ENCODE measurements at regions not wholly inside any gene's neighbourhood (a gene's known extent, or its start where the extent isn't known, plus 50 kb on each side); places are given as distances from the start of the nearest gene placed in this dataset.
"Not testable (repeated sequence)": the region's sequence is repeated elsewhere in the genome, so short reads cannot be mapped to it uniquely, and the experiment has no call there.

DNA sequence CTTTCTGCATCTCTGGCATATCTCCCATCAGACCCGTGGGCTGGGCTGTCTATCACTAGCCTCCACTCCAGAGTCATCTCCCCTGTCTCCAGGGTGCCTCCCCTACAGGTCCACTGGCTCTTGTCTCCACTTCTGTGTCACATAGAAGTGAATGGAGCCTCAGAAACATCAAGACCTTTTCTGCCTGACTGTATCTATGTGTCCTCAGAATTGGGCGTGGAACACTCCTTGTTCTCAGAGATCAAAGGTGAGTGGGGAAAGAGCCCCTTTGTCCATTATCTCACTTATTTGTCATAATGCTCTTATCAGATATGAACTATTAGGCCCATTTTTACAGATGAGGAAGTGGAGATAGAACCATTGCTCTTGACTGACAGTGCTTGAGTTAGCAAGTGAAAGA, 211.0 kb downstream of the CYRIA start:
- no peak for DNase-seq

DNA sequence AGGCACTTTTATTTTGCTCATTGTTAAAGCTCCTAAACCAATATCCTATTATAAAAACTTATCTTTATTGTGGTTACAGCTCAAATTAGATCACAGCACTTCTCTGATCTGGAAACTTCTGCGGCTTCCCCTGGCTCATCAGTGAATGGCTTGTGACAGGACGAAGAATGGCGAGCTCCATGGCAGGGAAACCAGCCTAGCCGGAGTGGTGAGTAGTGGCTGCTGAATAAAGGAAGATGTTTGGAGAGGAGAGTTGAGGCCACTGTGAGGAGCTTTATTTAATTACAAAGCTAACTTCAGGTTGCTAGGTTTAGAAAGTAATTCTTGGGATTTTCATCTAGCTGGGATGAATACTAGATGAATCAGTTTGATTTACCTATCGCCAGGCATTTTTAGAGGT, 213.5 kb downstream of the CYRIA start:
- no peak for DNase-seq

DNA sequence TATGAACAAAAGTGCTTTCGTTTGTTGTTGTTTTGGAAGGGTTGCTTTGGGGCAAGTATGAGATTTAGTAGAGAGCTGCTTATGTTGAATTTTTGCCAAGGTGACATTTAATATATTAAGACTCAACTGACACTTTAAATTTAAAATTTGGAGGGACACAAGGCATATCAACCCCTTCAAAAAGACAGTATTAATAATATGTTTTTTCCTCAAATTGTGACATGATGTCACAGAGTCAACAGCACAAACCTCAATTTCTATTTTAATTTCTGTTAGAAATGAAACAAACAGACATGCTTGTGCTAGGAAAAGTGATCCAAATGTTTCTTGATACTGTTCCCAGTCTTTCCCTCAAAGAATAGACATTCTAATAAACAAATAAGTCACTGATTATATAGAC, 218.9 kb downstream of the CYRIA start:
- DNase-seq, result no peak

DNA sequence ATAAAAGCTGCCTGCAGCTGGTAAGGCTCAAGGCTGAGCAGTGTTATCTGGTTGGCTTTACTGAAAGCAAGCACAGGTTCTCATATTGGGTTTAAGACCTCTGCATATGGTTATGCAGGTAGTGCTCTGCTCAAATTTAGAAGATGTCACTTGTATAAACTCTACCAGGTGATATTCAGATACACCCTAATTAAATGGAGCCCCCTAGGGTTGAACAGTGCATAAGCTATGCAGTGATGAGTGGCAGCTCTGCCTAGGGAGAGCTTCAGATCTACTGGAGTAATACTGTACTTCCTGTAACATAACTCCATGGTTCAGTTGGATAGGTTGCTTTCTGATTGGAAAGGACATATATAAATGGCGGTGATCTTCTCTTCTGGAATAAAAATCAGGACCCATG, 222.7 kb downstream of the CYRIA start:
- no peak for DNase-seq

DNA sequence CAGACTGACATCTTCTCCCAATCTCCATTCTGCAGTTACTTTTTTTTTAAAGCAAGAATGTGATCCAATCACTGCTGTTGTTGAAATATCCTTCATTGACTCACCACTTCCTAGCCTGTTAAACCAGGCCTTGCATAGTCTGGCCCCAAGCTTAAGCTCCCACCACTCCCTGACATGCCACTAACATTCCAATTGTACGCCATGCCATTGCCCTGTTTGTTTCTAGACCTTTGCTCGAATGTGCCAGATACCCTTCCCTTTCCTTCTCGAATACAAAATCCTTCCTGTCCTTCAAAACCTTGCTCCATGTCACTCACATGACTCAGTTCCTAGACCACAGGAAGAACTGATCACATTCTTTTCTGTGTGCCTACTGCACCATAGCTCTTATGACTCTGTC, 224.2 kb downstream of the CYRIA start:
- no peak for DNase-seq

DNA sequence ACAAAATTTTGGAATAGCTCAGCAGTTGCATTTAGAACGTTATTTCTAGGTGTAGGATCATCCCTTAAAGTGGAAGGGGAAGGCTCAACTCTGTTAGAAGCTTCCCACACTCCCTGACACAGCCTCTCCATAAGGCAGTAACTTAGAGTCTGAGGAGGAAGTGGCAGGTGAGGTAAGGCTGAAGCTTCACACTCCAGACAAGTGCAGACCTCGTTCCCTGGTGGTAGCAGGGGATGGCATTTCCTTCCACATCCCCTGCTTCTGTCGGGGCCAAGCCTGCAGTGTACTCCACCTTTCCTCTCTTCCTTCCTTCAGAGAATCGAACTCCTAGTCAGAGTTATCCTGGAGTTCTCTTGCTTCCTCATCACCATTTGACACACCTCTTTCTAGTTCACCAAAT, 224.7 kb downstream of the CYRIA start:
- no peak for DNase-seq

DNA sequence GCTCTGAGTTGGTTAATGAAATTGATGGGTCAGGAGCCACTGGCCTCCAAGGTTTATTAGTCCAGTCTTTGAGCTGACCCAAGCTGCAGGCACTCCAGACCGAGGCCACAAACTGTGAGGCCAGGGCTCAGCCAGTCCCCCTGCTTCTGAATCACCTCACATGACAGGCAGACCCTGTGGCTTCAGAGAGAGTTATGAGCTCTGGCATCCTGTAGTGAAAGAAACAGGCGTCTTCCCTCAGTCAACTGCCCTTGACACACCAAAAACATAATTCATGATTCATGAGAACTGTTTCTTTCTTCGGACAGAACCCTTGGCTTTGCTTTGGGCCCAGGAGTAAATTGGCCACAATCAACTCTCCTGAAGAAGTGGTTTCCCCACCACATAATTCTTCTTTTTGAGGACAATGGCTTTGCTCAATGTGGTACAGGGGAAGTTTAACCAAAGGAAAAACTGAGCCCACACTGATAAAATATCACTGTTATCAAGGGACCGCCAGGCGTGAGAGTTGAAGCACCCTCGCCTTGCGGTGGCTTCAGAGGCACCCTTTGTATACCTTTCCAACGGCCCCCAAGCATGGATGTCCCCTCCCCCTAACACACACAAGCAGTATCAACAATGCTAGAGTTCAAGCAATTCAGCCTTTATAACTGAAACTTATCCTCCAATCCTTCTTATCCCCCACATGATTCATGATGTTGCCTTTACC, 226.9 kb downstream of the CYRIA start:
- no peak for DNase-seq

DNA sequence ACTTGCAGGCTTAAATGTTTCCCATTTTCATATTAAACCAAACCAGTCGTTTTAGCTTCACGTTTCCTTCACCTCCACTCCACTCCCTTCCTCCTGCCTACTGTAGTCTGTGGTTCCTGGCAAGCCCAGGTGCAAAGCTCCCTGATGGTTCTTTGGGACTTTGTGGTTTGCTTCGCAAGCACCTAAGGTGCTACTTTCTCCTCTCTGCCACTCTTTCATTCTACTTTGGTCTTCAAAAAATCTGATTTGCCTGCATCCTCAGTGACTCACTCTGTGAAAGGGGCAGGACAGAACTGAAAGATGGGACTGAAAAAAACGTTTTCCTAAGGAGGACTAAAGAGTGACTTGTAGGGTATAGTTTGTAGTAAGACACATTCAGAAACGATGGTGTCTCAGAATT, 228.4 kb downstream of the CYRIA start:
- DNase-seq, result no peak

DNA sequence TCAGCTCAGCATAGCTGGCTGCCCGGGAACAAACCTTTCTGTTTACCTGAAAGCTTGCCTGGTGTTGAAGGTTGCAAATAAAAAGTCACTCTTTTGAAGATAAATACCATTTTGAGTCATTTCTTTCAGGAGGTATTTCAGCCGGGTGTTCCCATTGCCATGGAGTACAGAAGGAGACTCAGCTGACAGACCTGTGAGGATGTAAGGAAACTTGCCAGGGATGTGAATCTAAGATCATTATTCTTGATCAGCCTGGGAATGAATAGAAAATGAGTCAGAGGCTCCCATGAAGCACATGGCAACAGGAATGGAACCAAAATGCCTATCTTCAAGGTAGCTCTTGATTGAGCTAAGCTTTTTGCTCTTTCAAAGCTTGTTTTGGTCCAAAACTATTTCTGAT, 231.2 kb downstream of the CYRIA start:
- DNase-seq, result no peak

DNA sequence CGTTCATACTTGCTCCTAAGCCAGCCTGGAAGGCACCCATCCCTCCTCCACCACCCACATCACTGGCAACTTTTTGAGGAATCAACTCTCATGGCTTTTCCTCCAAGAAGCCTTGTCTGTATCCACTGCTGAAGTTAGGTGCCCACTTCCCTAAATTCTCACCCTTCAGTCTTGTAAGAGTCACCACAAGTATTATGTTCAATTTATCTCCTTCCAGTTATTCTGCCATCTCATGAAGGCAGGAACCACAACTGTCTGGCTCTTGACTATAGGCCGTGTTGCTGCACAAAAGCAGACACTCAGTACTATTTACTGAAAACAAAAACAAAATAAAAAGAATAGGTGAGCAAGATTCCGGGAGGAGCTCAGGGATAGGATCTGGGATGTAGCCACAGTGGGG, 234.8 kb downstream of the CYRIA start:
- DNase-seq, result no peak

DNA sequence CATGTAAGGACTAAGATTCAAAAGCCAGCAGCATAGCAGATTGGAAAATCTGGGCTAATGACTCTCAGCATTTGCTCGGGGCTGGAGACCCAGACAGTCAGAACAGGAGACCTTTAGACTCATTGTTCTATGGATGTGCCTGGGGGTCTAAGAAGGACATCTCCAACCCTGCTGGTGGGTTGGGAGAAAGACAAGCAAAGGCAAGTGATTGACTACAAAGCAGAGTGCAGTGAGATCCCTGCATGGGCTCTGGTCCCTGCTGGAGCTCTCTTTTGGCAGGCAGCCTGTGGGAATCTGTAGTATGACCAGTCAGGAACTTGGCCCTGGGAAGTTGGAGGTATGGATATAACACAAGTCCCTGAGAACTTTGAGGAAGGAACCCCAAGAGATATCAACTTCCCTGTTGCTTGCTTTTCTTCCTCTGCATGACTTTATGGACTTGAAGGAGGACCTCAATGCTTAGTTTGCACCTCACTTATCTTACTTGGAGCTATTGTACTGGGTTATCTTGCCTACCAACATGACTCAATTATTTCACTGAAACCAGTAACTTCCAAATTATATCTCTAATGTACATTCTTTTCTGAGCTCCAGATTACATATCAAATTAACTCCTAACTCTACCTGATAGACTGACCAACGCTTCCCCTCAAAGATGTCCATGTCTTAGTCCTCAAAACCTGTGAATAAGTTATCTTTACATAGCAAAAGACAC, 236.0 kb downstream of the CYRIA start:
- DNase-seq, result no peak

DNA sequence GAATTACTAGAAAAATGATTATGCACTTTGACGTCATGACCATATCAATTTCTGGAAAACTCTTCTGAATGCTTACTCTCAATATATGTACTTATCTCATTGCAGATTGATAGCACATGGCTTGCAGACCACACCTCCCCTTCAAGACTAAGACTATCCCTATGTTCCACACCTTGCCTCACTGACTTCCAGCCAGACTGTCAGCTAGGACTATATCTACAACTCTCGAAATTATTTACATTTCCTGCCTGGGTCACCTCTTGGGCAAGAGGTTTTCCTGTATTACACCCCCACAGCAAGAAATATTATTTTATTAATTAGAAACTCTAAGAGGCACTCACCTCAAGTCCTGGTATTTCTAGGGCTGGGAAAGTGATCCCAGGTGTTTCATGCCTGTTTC, 236.6 kb downstream of the CYRIA start:
- DNase-seq, result no peak

DNA sequence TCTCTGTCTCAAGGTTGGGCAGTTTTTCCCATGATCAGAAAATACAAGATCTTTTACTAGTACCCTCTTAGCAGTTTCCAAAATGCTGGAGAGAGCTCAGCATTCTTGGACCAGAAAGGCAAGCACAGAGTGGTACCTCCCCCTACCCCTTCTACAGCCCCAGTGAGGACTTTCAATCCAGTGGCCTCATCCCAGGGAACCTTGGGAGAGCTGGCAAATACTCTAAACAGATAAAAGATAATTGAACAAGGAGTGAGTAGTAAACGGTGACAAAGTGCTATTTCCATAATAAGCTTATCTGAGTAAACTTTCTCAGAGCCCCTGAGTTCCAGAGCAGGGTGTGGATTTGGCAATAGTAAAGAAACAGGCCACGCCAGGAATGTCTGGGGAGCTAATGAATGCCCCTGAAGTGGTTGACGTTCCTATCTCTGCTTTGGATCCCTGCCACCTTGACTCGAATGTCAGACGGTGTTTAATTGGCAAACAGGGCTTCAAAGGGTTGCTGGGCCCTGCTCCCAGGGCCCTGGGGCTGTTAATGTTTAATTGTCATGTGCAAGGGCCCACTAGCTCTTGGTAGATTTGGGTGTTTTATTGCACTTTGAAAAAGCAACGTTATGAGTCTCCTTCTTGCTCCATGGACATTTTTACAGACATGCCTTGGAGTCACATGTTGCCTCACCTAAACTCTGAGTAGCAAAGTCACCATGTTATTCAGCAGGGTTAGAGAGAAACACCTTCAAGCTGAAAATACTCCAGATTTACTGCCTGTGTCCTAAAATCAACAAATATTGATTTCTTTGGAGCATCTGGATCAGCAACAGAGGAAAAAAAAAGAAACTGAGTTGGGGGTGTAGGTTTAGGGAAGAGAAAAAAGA, 239.9 kb downstream of the CYRIA start:
- DNase-seq, result no peak

DNA sequence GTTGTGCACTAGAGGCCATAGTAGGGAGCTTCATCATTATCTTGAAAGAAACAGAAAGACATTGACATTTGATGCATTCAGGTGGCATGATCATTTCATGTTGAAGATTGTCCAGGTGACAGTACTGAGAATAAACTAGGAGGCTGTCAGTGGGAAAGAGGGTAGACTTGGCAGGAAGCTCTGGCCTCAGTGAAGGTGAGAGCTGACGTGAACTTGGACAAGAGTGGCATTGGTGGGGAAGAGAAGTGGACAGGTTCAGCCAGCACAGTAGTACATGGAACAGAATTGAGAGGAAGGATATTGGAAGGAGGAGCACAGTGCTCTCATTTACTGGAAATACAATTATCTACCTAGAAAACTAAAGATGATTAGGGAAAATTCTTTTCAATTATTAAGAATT, 245.2 kb downstream of the CYRIA start:
- DNase-seq, result no peak

DNA sequence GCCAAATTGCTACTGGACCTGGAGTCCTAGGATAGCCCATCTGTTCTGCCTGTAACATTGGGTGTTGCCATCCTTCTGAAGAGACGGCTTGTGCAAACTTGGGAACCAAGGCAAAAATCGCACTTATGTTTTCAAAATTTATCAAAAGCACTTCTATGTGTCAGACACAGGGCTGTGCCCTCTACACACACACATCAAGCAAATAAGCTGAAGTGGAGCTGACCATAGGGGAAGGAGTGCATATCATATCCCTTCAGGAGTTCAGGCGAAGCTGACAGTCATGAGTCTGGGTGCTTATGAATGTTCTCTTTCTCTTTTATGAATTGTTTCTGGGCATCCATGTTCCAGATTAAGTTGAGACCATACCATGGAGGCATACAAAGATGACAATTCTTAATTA, 247.9 kb downstream of the CYRIA start:
- no peak for DNase-seq

DNA sequence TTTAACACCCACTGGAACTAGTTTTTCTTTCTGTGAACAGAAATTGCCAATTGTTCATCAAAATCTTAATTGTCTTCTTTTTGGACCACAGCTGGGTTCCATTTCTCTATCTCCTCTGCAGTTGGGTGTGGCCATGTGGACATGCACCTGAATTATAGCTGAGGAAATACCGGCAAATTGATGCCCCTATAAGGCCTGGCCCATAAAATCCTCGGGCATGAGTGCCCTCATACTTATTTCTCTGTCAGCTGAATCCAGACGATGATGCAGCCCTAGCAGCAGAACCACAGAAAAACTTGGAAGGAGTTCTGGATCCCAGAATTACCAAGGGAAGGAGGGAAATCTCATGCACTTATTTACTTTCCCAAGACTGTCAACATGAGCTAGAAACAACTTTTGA, 249.0 kb downstream of the CYRIA start:
- DNase-seq, result no peak

DNA sequence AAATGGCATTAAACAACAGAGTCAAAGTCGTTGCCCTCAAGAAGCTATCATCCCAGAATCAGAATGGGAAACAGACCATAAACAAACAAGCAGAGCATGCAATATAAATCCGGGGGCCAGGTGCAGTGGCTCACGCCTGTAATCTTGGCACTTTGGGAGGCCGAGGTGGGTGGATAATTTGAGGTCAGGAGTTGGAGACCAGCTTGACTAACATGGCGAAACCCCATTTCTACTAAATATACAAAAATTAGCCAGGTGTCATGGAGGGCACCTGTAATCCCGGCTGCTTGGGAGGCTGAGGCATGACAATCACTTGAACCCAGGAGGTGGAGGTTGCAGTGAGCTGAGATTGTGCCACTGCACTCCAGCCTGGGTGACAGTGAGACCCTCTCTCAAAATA, 249.8 kb downstream of the CYRIA start:
- DNase-seq, result not testable (repeated sequence)

DNA sequence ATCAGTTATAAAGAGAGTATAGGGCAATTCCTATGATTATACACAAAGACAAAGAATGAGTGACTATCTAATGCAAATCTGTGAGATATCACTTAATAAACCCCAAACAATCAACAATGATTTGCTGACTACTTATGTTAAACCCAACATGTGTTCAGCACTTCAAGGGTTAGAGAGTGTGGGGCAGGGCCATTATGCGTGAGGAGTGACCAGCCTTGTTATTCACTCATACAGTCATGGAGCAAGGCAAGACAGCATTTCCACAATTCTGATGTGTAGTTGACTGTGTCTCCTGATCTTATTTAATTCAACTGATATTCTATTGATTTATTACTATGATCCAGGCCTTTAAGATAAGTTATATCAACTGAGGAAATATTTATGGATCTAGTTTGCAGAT, 251.7 kb downstream of the CYRIA start:
- no peak for DNase-seq

DNA sequence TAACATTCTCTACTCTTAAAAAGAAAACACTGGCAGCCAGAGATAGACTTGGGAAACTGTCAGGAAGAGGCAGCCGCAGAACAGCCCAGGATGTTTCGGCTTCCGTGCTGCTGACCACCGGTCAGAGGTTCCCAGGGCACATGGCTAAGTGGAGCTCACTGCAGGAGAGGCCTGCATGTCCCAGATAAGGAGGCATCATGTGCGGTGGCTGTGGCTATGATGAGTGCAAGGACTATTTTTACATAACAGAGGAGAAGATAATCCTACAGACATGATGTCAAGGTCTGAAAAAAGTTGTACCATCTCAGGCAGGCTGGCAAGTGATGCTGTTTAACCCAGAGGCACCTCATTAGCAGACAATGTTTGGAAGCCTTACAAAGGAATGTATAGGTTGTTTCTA, 252.3 kb downstream of the CYRIA start:
- DNase-seq, result no peak

DNA sequence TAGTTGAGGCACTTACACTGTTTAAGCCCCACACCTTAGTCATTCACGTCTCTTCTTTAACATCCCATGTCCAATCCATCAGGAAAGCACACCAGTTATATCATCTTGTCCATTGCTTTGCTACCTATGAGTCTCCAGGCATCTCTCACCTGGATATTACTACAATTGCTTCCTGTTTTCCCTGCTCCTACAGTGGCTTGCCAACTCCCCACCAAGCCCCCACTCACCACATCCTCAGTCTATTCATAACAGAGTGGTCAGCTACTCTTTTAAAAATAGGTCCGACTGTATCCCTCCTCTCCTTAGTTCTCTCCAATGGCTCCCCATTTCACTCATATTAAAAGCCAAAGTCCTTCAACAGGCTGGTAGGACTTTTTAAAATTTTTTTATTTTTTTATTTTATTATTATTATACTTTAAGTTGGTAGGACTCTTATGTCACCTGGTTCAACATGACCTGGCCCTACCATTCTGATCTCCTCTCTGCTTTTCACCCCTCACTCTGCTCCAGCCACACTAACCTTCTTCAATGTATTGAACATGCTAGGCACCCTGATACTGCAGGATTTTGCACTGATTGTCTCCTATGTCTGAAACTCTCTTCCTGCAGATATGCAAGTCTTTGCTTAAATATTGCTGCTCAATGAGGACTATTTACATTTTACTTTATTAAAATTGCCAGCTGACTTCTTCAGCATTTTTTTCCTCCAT, 253.2 kb downstream of the CYRIA start:
- DNase-seq, result no peak

DNA sequence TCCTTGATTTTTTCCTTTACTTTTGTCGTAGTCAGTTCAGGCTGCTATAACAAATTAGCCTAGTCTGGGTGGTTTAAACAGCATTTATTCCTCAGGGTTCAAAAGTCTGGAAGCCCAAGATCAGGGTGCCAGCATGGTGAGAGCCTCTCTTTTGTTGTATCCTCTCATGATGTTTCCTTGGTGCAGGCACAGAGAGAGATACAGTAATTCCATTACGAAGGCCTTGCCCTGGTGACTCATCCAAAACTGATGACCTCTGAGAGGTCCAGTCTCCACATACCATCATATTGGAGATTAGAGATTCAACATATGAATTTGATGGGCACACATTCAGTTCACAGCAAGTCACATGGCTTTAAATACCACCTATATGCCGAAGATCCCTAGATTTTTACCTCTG, 253.8 kb downstream of the CYRIA start:
- DNase-seq, result no peak

DNA sequence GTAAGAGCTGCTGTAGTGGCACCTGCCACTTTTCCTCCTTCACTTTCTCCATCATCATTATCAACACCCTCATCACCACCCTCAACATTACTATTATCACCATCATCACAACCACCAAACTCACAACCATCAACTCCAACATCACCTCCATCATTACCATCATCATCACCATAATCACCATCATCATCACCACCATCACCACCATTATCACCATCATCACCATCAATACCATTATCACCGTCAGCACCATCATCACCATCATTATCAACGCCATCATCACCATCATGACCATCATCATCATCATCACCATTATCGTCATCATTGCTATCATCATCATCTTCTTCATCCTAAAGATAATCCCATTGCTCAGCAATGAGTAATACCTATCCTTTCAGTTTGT, 255.8 kb downstream of the CYRIA start:
- DNase-seq, result no peak

DNA sequence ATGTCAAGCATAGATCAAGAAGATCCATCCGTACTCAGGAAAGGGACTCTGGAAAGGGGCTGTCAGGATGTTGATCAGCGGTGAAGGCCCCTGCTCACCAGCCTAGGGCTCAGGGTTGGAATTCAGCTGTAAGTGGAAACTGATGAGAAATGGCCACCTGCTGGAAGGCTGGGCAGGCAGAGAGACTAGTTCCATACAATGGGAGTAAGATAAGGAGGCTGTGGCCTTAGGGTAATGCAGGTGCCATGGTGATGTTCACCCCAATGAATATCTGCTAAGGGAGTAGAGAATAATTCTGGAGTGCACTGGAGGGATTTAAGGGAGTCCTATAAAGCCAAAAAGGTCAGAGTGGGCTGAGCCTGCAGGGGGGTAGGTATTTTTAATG, 256.6 kb downstream of the CYRIA start:
- no peak for DNase-seq
